H1 (cell line): ENCODE measurements at regions not wholly inside any gene's neighbourhood (a gene's known extent, or its start where the extent isn't known, plus 50 kb on each side); places are given as distances from the start of the nearest gene placed in this dataset.

Source experiments
- CTCF ChIA-PET: fragments of 300-600 bp; sonication (Branson Sonifier 250); formaldehyde crosslinking; loops from one replicate; lab custom pipeline; 2021; ENCODE audit not compliant: partially characterized antibody; lab: Charles Lee
- POLR2A ChIA-PET: fragments of 300-600 bp; sonication (Branson Sonifier 250); formaldehyde crosslinking; loops from one replicate; lab custom pipeline; 2021; ENCODE audit warnings: inconsistent platforms; ENCODE audit not compliant: partially characterized antibody; lab: Charles Lee
- DNase-seq, 2 experiments: peaks; one replicate each; pipeline versions ENCODE4 v3.0.0 to v3.0.0-alpha.2; 2010 to 2022; ENCODE audit warnings: low spot score in 2 of 2, low read depth in 1 of 2, mixed read lengths in 1 of 2
- FAIRE-seq: peaks from 2 replicates; lab custom pipeline; 2011; peaks lifted over from hg19 to GRCh38; lab: Jason Lieb, UNC
- H2AFZ ChIP-seq: 2 replicates; pipeline ENCODE4 v1.8.1; 2012; ENCODE audit warnings: low read length, inconsistent platforms
- H2AK5ac ChIP-seq: 2 replicates; pipeline ENCODE4 v1.6.1; 2013; ENCODE audit warnings: low read depth, low read length
- H2BK120ac ChIP-seq: replicated peaks from 2 replicates; pipeline ENCODE3; 2013; ENCODE audit warnings: low read depth, low read length, inconsistent platforms
- H2BK12ac ChIP-seq: 2 replicates; pipeline ENCODE4 v1.6.1; 2013; ENCODE audit warnings: low read depth, low read length
- H2BK15ac ChIP-seq: 2 replicates; pipeline ENCODE4 v1.6.1; 2013; ENCODE audit warnings: low read length
- H2BK20ac ChIP-seq: 2 replicates; pipeline ENCODE4 v1.6.1; 2013; ENCODE audit warnings: low read length
- H2BK5ac ChIP-seq: 2 replicates; pipeline ENCODE4 v1.6.1; 2013; ENCODE audit warnings: low read depth, low read length
- H3K14ac ChIP-seq: 2 replicates; pipeline ENCODE4 v1.6.1; 2013; ENCODE audit warnings: inconsistent platforms; ENCODE audit not compliant: insufficient read length
- H3K18ac ChIP-seq: 2 replicates; pipeline ENCODE4 v1.6.1; 2013; ENCODE audit warnings: low read length; ENCODE audit errors: extremely low read depth
- H3K23ac ChIP-seq: 2 replicates; pipeline ENCODE4 v1.6.1; 2013; ENCODE audit warnings: inconsistent platforms; ENCODE audit not compliant: insufficient read length
- H3K23me2 ChIP-seq: 2 replicates; pipeline ENCODE4 v1.6.1; 2013; ENCODE audit warnings: low read depth, low read length
- H3K27ac ChIP-seq: 2 replicates; pipeline ENCODE4 v1.6.1; 2011; ENCODE audit warnings: low read depth, low read length, inconsistent platforms
- H3K27me3 ChIP-seq, 4 experiments: replicated peaks in 1 of 4; 1 replicate in 1 of 4; 2 replicates in 3 of 4; pipeline versions ENCODE4 v1.6.1 to v1.8.1; 2011 to 2013; ENCODE audit warnings: low read length in 3 of 4, mild to moderate bottlenecking in 3 of 4, inconsistent platforms in 2 of 4, mixed read lengths in 2 of 4, moderate library complexity in 1 of 4; ENCODE audit not compliant: control insufficient read depth in 3 of 4, insufficient read depth in 3 of 4; ENCODE audit errors: extremely low read depth in 1 of 4
- H3K36me3 ChIP-seq, 4 experiments: 2 replicates each; pipeline versions ENCODE4 v1.6.1 to v1.8.1; 2011 to 2013; ENCODE audit warnings: mild to moderate bottlenecking in 4 of 4, low read length in 3 of 4, moderate library complexity in 2 of 4, control low read depth in 1 of 4, inconsistent platforms in 1 of 4; ENCODE audit not compliant: insufficient read depth in 4 of 4, control insufficient read depth in 2 of 4
- H3K4ac ChIP-seq: replicated peaks from 2 replicates; pipeline ENCODE3; 2013; ENCODE audit warnings: low read length, low read depth, mixed read lengths, inconsistent platforms; ENCODE audit not compliant: insufficient read length
- H3K4me1 ChIP-seq, 4 experiments: replicated peaks in 1 of 4; 1 replicate in 1 of 4; 2 replicates in 3 of 4; pipeline versions ENCODE4 v1.6.1 to v1.8.1; 2011 to 2013; ENCODE audit warnings: low read length in 3 of 4, inconsistent platforms in 2 of 4, mixed read lengths in 1 of 4; ENCODE audit not compliant: insufficient read depth in 4 of 4, control insufficient read depth in 3 of 4
- H3K4me2 ChIP-seq, 2 experiments: 2 replicates each; pipeline versions ENCODE4 v1.6.1 to v1.8.1; 2011 to 2013; ENCODE audit warnings: low read depth in 2 of 2, low read length in 2 of 2, control low read depth in 1 of 2, inconsistent platforms in 1 of 2, mild to moderate bottlenecking in 1 of 2; ENCODE audit not compliant: insufficient read depth in 1 of 2
- H3K4me3 ChIP-seq, 4 experiments: fragments of 200-600, 300-600 bp in 1 of 4; sonication (generic), shearing (Covaris generic), sonication (Bioruptor Twin) in 1 of 4; 2 replicates each; pipeline versions ENCODE4 v1.5.1 to v1.8.1; 2011 to 2016; ENCODE audit warnings: low read length in 4 of 4, low read depth in 3 of 4, control low read depth in 2 of 4, inconsistent platforms in 2 of 4, mild to moderate bottlenecking in 2 of 4, mixed read lengths in 1 of 4, moderate library complexity in 1 of 4; ENCODE audit not compliant: insufficient read depth in 2 of 4; ENCODE audit errors: extremely low read depth in 1 of 4
- H3K56ac ChIP-seq: replicated peaks from 2 replicates; pipeline ENCODE3; 2013; ENCODE audit warnings: low read depth, mild to moderate bottlenecking, mixed read lengths, low read length, inconsistent platforms; ENCODE audit not compliant: insufficient read length
- H3K79me1 ChIP-seq: 2 replicates; pipeline ENCODE4 v1.6.1; 2013; ENCODE audit warnings: low read depth, low read length, control low read depth
- H3K79me2 ChIP-seq, 2 experiments: 2 replicates each; pipeline versions ENCODE4 v1.6.1 to v1.8.1; 2012 to 2013; ENCODE audit warnings: low read length in 2 of 2, mild to moderate bottlenecking in 2 of 2, inconsistent platforms in 1 of 2; ENCODE audit not compliant: insufficient read depth in 2 of 2, control insufficient read depth in 1 of 2
- H3K9ac ChIP-seq, 4 experiments: replicated peaks in 1 of 4; 1 replicate in 1 of 4; 2 replicates in 3 of 4; pipeline versions ENCODE4 v1.6.1 to v1.8.1; 2011 to 2013; ENCODE audit warnings: low read depth in 3 of 4, low read length in 3 of 4, control low read depth in 2 of 4, mild to moderate bottlenecking in 2 of 4, moderate library complexity in 2 of 4, inconsistent platforms in 1 of 4; ENCODE audit errors: extremely low read depth in 1 of 4
- H3K9me3 ChIP-seq, 2 experiments: 2 replicates each; pipeline versions ENCODE4 v1.6.1 to v1.8.1; 2012 to 2013; ENCODE audit warnings: mild to moderate bottlenecking in 2 of 2, moderate library complexity in 2 of 2, control low read depth in 1 of 2, inconsistent platforms in 1 of 2, low read depth in 1 of 2, low read length in 1 of 2, mixed read lengths in 1 of 2; ENCODE audit not compliant: insufficient read depth in 2 of 2
- H4K20me1 ChIP-seq, 2 experiments: replicated peaks in 1 of 2; 2 replicates each; pipeline versions ENCODE3 to v1.8.1; 2011 to 2013; ENCODE audit warnings: inconsistent platforms in 2 of 2, low read length in 2 of 2, mild to moderate bottlenecking in 1 of 2; ENCODE audit not compliant: insufficient read depth in 2 of 2, control insufficient read depth in 1 of 2
- H4K5ac ChIP-seq: 2 replicates; pipeline ENCODE4 v1.6.1; 2013; ENCODE audit warnings: low read length, low read depth, mixed read lengths, inconsistent platforms; ENCODE audit not compliant: insufficient read length
- H4K8ac ChIP-seq: 2 replicates; pipeline ENCODE4 v1.8.0; 2013; ENCODE audit warnings: mild to moderate bottlenecking, moderate library complexity, low read length, inconsistent platforms; ENCODE audit not compliant: insufficient read depth; ENCODE audit errors: extremely low read depth
- H4K91ac ChIP-seq: replicated peaks from 2 replicates; pipeline ENCODE3; 2013; ENCODE audit warnings: low read length, mixed read lengths, inconsistent platforms; ENCODE audit not compliant: insufficient read length
- EP300 ChIP-seq, 2 experiments: IDR thresholded peaks; 1 replicate in 1 of 2; 2 replicates in 1 of 2; pipeline ENCODE4 v1.6.1; 2011 to 2012; ENCODE audit warnings: low read depth in 2 of 2, low read length in 2 of 2, mild to moderate bottlenecking in 2 of 2, borderline replicate concordance in 1 of 2, inconsistent platforms in 1 of 2, moderate library complexity in 1 of 2
- TEAD4 ChIP-seq: IDR thresholded peaks from 2 replicates; pipeline ENCODE4 v1.6.1; 2012; ENCODE audit warnings: low read depth, low read length, inconsistent platforms, mixed read lengths
- YY1 ChIP-seq: IDR thresholded peaks from 2 replicates; pipeline ENCODE4 v1.6.1; 2011; ENCODE audit warnings: low read depth, mild to moderate bottlenecking, low read length
- WGBS, 2 experiments: shearing (Covaris generic) in 1 of 2; methylation state at CpG; one replicate each; pipeline versions ENCODE4 v1.1.6 to v1.1.7; 2013 to 2015; ENCODE audit warnings: low lambda C conversion rate in 2 of 2, mixed read lengths in 2 of 2, inconsistent platforms in 1 of 2, low coverage in 1 of 2, missing lambda C conversion rate in 1 of 2; ENCODE audit not compliant: insufficient replicate concordance in 2 of 2, insufficient coverage in 1 of 2, insufficient read length in 1 of 2; ENCODE audit errors: extremely low coverage in 1 of 2, missing lambda C conversion rate in 1 of 2; 5-methylcytosine and 5-hydroxymethylcytosine counted together

- Histone ChIP-seq H2BK5ac (no peak overlapping the region), H3K27me3 (no peaks in the 10 kb centered on the region), H3K18ac (no peak overlapping the region), H3K4me3 (no peak overlapping the region), H2BK20ac (no peak overlapping the region), H3K56ac (no peak overlapping the region), H3K4ac (no peak overlapping the region), H4K91ac (no peak overlapping the region), H3K14ac (no peak overlapping the region), H3K79me2 (peaks cover 0 to 34% of the 10 kb centered on the region in 2 experiments; a peak in 2 of 4 replicates)
- TF ChIP-seq TEAD4, result peak; percentile 72
- no peak for TF ChIP-seq EP300 (IDR thresholded peaks at IDR 0.05; ENCODE audit: borderline replicate concordance in 1 of 2, low read depth in 2 of 2, low read length in 2 of 2)
- peak; percentile 98 for TF ChIP-seq YY1
- TF ChIP-seq, all 59 proteins: peak for 2
- ChIA-PET CTCF (interaction anchor here (0.9 kb wide), 1 partner anchor 10 kb away, joined by 3 read pairs; no protein-coding TSS in a partner anchor), POLR2A (no interaction called here)
- Histone ChIP-seq H3K27ac (no peak overlapping the region), H3K4me1 (peaks cover 0 to 6% (median 5%) of the 10 kb centered on the region in 4 experiments; a peak in 4 of 7 replicates), H3K23ac (no peak overlapping the region), H3K79me1 (0 out of 2 replicates have a peak, but pooled peaks cover 2% of the 10 kb centered on the region), H2AK5ac (no peak overlapping the region), H4K8ac (no peak overlapping the region), H3K4me2 (peak overlapping the region; percentile 26 to 33; a peak in 2 of 4 replicates), H3K9me3 (no peaks in the 10 kb centered on the region), H2AFZ (no peak overlapping the region), H4K20me1 (no peaks in the 10 kb centered on the region), H3K36me3 (peaks cover 0 to 4% (median 0%) of the 10 kb centered on the region in 4 experiments; a peak in 1 of 8 replicates), H3K9ac (no peak overlapping the region), H4K5ac (no peak overlapping the region), H3K23me2 (no peaks in the 10 kb centered on the region), H2BK15ac (no peak overlapping the region), H2BK120ac (no peak overlapping the region), H2BK12ac (no peak overlapping the region)
- DNase-seq (no peak), FAIRE-seq (peak; percentile 42)
- 57% methylated on average over 5 of the region's 5 CpGs; no CpG with 5 or more reads in 1 of the 2 experiments for WGBS, 2 experiments
Measured at GRCh38 chr6:21908161-21908848, 314.8 kb downstream of the SOX4 start.
